GM12878 (cell line): ENCODE measurements at regions not wholly inside any gene's neighbourhood (a gene's known extent, or its start where the extent isn't known, plus 50 kb on each side); places are given as distances from the start of the nearest gene placed in this dataset.

Experiments
- ATAC-seq: fragments of 200-7000 bp; cut with Tn5 transposase; 3 replicates; pipeline ENCODE4 v1.9.1; 2020; ENCODE audit warnings: mild to moderate bottlenecking, moderate library complexity
- BruUV-seq: library from RNA; stranded (reverse); fragments of 400-500 nt; replicated peaks from 2 replicates; lab custom pipeline; 2021; lab: Mats Ljungman, UMichigan
- CTCF ChIA-PET: fragments of 300-600 bp; sonication (Branson Sonifier 250); formaldehyde crosslinking; extraction: SDS; loops from one replicate; lab custom pipeline; 2021; ENCODE audit warnings: inconsistent platforms; lab: Yijun Ruan, JAX
- POLR2A ChIA-PET: fragments of 350-600 bp; formaldehyde crosslinking; extraction: SDS; loops from one replicate; lab custom pipeline; 2021; ENCODE audit warnings: inconsistent platforms; lab: Charles Lee
- RAD21 ChIA-PET: fragments of 300-600 bp; sonication (Branson Sonifier 250); formaldehyde crosslinking; loops from one replicate; lab custom pipeline; 2023; ENCODE audit warnings: antibody characterized with exemption; ENCODE audit not compliant: unreplicated experiment; lab: Charles Lee
- SMC1A ChIA-PET: fragments of 300-600 bp; sonication (Branson Sonifier 250); formaldehyde crosslinking; loops from one replicate; lab custom pipeline; 2023; ENCODE audit not compliant: unreplicated experiment, uncharacterized antibody; lab: Charles Lee
- DNase-seq: peaks from one replicate; pipeline ENCODE4 v3.0.0-alpha.2; 2011; ENCODE audit warnings: low read depth, low spot score
- FAIRE-seq: peaks from 3 replicates; lab custom pipeline; 2011; peaks lifted over from hg19 to GRCh38; lab: Jason Lieb, UNC
- H2AFZ ChIP-seq: 2 replicates; pipeline ENCODE4 v1.6.0; 2011; ENCODE audit warnings: low read depth, low read length, control low read depth; ENCODE audit not compliant: control insufficient read depth
- H3K27ac ChIP-seq: 2 replicates; pipeline ENCODE4 v1.5.1; 2011; ENCODE audit warnings: control low read depth; ENCODE audit not compliant: control insufficient read depth, insufficient read depth
- H3K27me3 ChIP-seq, 2 experiments: replicated peaks in 1 of 2; 2 replicates each; pipeline versions ENCODE4 v1.6.0 to v1.6.1; 2011; ENCODE audit warnings: low read length in 1 of 2; ENCODE audit not compliant: control insufficient read depth in 2 of 2, insufficient read depth in 2 of 2
- H3K36me3 ChIP-seq, 2 experiments: 2 replicates each; pipeline ENCODE4 v1.5.1; 2011; ENCODE audit warnings: low read length in 1 of 2; ENCODE audit not compliant: control insufficient read depth in 2 of 2, insufficient read depth in 2 of 2
- H3K4me1 ChIP-seq: 2 replicates; pipeline ENCODE4 v1.6.1; 2011; ENCODE audit warnings: mild to moderate bottlenecking, low read length, moderate library complexity, mixed read lengths; ENCODE audit not compliant: control insufficient read depth, insufficient read depth
- H3K4me2 ChIP-seq: 2 replicates; pipeline ENCODE4 v1.6.0; 2011; ENCODE audit warnings: control low read depth; ENCODE audit not compliant: control insufficient read depth, insufficient read depth
- H3K4me3 ChIP-seq: fragments of 200-600 bp; sonication (generic); 2 replicates; pipeline ENCODE4 v1.5.1; 2016
- H3K79me2 ChIP-seq: 2 replicates; pipeline ENCODE4 v1.6.0; 2011; ENCODE audit warnings: low read length; ENCODE audit not compliant: control insufficient read depth, insufficient read depth
- H3K9ac ChIP-seq: 2 replicates; pipeline ENCODE4 v1.8.0; 2011; ENCODE audit warnings: low read length, control low read depth, mixed read lengths; ENCODE audit not compliant: control insufficient read depth, insufficient read depth
- H3K9me3 ChIP-seq: replicated peaks from 3 replicates; pipeline ENCODE4 v1.5.1; 2011; ENCODE audit warnings: mild to moderate bottlenecking, low read length; ENCODE audit not compliant: control insufficient read depth, insufficient read depth
- H4K20me1 ChIP-seq: 2 replicates; pipeline ENCODE4 v1.6.0; 2011; ENCODE audit not compliant: control insufficient read depth, insufficient read depth
- FOXK2 ChIP-seq: fragments of 450-650 bp; IDR thresholded peaks from 2 replicates; pipeline ENCODE4 v1.6.1; 2017; ENCODE audit warnings: mild to moderate bottlenecking, moderate library complexity
- IRF4 ChIP-seq: IDR thresholded peaks from 2 replicates; pipeline ENCODE4 v1.6.1; 2011; ENCODE audit warnings: low read depth, low read length
- JUNB ChIP-seq: IDR thresholded peaks from 2 replicates; pipeline ENCODE4 v1.6.1; 2016; ENCODE audit warnings: antibody characterized with exemption, mild to moderate bottlenecking
- KAT2A ChIP-seq: conservative IDR thresholded peaks from 2 replicates; pipeline ENCODE4 v1.6.1; 2011; ENCODE audit warnings: low read depth, low read length; ENCODE audit not compliant: control insufficient read depth
- MTA3 ChIP-seq: IDR thresholded peaks from 2 replicates; pipeline ENCODE4 v1.6.1; 2012; ENCODE audit warnings: low read length, inconsistent platforms, borderline replicate concordance
- NRF1 ChIP-seq: conservative IDR thresholded peaks from 2 replicates; pipeline ENCODE4 v1.6.1; 2011; ENCODE audit warnings: mild to moderate bottlenecking, low read depth, low read length, improper control_type of control experiment
- RAD21 ChIP-seq: IDR thresholded peaks from 2 replicates; pipeline ENCODE4 v1.6.1; 2011; ENCODE audit warnings: mild to moderate bottlenecking, low read depth, low read length, moderate library complexity; ENCODE audit not compliant: insufficient read depth
- SIN3A ChIP-seq: IDR thresholded peaks from 2 replicates; pipeline ENCODE4 v1.6.1; 2012; ENCODE audit warnings: low read depth, low read length, improper control_type of control experiment
- TCF3 ChIP-seq: IDR thresholded peaks from 2 replicates; pipeline ENCODE4 v1.6.1; 2012; ENCODE audit warnings: low read depth, mild to moderate bottlenecking, low read length, borderline replicate concordance; ENCODE audit not compliant: insufficient read depth
- WGBS: methylation state at CpG from one replicate; pipeline ENCODE4 v1.1.6; 2016; ENCODE audit warnings: low lambda C conversion rate; ENCODE audit not compliant: insufficient replicate concordance, insufficient coverage; ENCODE audit errors: missing lambda C conversion rate; 5-methylcytosine and 5-hydroxymethylcytosine counted together
- in situ Hi-C: fragments of 300-500 bp; cut with MboI; formaldehyde crosslinking; loops from 9 replicates; pipeline ENCODE4 v1.14.3; 2018; ENCODE audit warnings: mixed read lengths
- intact Hi-C: fragments of 100-400 bp; cut with micrococcal nuclease; formaldehyde crosslinking; loops from one replicate; pipeline ENCODE4 v1.14.2; 2022; ENCODE audit not compliant: unreplicated experiment
- TF ChIP-seq, protein P1 (sequence below): fragments of 450-650 bp; IDR thresholded peaks from 2 replicates; pipeline ENCODE4 v1.6.1; 2017; ENCODE audit warnings: mild to moderate bottlenecking
- TF ChIP-seq, protein P2 (sequence below): fragments of 450-650 bp; IDR thresholded peaks from 2 replicates; pipeline ENCODE4 v1.6.1; 2016; ENCODE audit warnings: mild to moderate bottlenecking

DNA sequence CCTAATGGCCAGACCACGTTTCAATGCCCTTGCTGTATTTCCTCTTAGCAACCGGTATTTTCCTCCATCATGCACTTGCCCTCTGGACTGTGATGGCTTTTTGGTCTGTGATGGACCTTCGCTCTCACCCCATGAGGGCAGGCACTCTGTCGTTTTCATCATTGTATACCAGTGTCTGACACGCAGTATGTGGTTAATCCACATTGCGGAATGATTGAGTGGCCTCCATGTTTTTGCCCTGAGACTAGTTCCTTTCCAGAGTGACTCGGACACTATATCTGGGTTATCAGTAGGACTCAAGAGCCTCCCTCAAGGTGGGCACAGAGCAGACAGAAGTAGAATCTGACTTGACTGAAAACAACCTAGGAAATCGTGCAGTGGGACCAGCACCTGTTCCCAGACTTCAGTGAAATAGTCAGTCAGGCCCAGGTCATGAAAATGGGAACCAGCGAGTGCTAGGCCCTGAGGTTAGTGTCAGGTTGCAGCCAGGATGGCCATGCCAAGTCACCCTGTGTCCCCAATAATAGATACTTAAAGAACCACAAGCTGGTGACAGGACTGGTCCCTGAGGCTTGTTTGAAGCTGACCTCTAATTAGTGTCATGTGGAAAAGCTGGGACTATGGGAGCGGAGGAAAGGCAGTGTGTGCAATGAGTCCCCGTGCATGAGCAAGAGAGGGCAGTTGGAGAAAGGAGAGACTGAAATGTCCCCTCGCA is 464.7 kb downstream of the INSC start:
- no peaks in the 10 kb centered on the region for H3K79me2 ChIP-seq
- H3K9ac ChIP-seq = no peak overlapping the region
- no peaks in the 10 kb centered on the region for H3K4me1 ChIP-seq
- H3K27me3 ChIP-seq = no peaks in the 10 kb centered on the region
- DNase-seq = no peak
- WGBS = 15% methylated on average over 12 of the region's 12 CpGs
- no peak overlapping the region for H3K4me2 ChIP-seq
- intact Hi-C loops = no loop called here
- no peak overlapping the region for H3K4me3 ChIP-seq
- ChIA-PET POLR2A (no interaction called here), SMC1A (no interaction called here), CTCF (no interaction called here), RAD21 (no interaction called here)
- no peaks in the 10 kb centered on the region for H3K36me3 ChIP-seq
- TF ChIP-seq KAT2A (no peak), NRF1 (no peak), SIN3A (no peak), MTA3 (no peak), RAD21 (no peak), TCF3 (no peak), IRF4 (no peak), JUNB (no peak), FOXK2 (no peak)
- TF ChIP-seq, protein P1, sequence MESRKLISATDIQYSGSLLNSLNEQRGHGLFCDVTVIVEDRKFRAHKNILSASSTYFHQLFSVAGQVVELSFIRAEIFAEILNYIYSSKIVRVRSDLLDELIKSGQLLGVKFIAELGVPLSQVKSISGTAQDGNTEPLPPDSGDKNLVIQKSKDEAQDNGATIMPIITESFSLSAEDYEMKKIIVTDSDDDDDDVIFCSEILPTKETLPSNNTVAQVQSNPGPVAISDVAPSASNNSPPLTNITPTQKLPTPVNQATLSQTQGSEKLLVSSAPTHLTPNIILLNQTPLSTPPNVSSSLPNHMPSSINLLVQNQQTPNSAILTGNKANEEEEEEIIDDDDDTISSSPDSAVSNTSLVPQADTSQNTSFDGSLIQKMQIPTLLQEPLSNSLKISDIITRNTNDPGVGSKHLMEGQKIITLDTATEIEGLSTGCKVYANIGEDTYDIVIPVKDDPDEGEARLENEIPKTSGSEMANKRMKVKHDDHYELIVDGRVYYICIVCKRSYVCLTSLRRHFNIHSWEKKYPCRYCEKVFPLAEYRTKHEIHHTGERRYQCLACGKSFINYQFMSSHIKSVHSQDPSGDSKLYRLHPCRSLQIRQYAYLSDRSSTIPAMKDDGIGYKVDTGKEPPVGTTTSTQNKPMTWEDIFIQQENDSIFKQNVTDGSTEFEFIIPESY = no peak
- TF ChIP-seq, protein P2, sequence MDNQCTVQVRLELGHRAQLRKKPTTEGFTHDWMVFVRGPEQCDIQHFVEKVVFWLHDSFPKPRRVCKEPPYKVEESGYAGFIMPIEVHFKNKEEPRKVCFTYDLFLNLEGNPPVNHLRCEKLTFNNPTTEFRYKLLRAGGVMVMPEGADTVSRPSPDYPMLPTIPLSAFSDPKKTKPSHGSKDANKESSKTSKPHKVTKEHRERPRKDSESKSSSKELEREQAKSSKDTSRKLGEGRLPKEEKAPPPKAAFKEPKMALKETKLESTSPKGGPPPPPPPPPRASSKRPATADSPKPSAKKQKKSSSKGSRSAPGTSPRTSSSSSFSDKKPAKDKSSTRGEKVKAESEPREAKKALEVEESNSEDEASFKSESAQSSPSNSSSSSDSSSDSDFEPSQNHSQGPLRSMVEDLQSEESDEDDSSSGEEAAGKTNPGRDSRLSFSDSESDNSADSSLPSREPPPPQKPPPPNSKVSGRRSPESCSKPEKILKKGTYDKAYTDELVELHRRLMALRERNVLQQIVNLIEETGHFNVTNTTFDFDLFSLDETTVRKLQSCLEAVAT = no peak
- H3K9me3 ChIP-seq = no peaks in the 10 kb centered on the region
- no peak overlapping the region for H3K27ac ChIP-seq
- no TSS peak for BruUV-seq
- H2AFZ ChIP-seq = no peak overlapping the region
- in situ Hi-C loops = no loop called here
- H4K20me1 ChIP-seq = no peaks in the 10 kb centered on the region
- ATAC-seq = no peak
- FAIRE-seq = no peak
